ENCODE measurements at regions not wholly inside any gene's neighbourhood (a gene's known extent, or its start where the extent isn't known, plus 50 kb on each side); places are given as distances from the start of the nearest gene placed in this dataset.

- no peak for TF ChIP-seq POLR2AphosphoS5 (IDR thresholded peaks at IDR 0.05)
- no peak for TF ChIP-seq CTCF (IDR thresholded peaks at IDR 0.05)
- no peak for TF ChIP-seq POLR2A (IDR thresholded peaks at IDR 0.05)
Measured at GRCh38 chr12:76202621-76203020, 118.1 kb upstream of the NAP1L1 start.

Data from upper lobe of left lung (tissue), 4 donors.